ENCODE measurements at regions not wholly inside any gene's neighbourhood (a gene's known extent, or its start where the extent isn't known, plus 50 kb on each side); places are given as distances from the start of the nearest gene placed in this dataset.

- TF ChIP-seq CTCF (IDR thresholded peaks at IDR 0.05) (no peak), POLR2A (IDR thresholded peaks at IDR 0.05) (no peak)
These were observed 187.5 kb upstream of the RTL1 start for GRCh38 chr14:101090976-101091375.

Measured in right lobe of liver (tissue), 4 donors.